ENCODE measurements at regions not wholly inside any gene's neighbourhood (a gene's known extent, or its start where the extent isn't known, plus 50 kb on each side); places are given as distances from the start of the nearest gene placed in this dataset.

- no peaks in the 10 kb centered on the region for H3K27me3 ChIP-seq
- no peaks in the 10 kb centered on the region for H3K36me3 ChIP-seq
- no peak overlapping the region for H3K4me3 ChIP-seq
- no peak overlapping the region for H3K27ac ChIP-seq
- DNase-seq (no peak), ATAC-seq (ENCODE audit: low FRiP score in 2 of 2) (no peak)
- 16 to 35% methylated on average over 2 of the region's 2 CpGs for WGBS, 2 donors
- H3K9me3 ChIP-seq = no peaks in the 10 kb centered on the region
- TF ChIP-seq, protein P1, sequence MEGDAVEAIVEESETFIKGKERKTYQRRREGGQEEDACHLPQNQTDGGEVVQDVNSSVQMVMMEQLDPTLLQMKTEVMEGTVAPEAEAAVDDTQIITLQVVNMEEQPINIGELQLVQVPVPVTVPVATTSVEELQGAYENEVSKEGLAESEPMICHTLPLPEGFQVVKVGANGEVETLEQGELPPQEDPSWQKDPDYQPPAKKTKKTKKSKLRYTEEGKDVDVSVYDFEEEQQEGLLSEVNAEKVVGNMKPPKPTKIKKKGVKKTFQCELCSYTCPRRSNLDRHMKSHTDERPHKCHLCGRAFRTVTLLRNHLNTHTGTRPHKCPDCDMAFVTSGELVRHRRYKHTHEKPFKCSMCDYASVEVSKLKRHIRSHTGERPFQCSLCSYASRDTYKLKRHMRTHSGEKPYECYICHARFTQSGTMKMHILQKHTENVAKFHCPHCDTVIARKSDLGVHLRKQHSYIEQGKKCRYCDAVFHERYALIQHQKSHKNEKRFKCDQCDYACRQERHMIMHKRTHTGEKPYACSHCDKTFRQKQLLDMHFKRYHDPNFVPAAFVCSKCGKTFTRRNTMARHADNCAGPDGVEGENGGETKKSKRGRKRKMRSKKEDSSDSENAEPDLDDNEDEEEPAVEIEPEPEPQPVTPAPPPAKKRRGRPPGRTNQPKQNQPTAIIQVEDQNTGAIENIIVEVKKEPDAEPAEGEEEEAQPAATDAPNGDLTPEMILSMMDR (IDR thresholded peaks at IDR 0.05) = no peak
- TF ChIP-seq POLR2A (IDR thresholded peaks at IDR 0.05) (no peak), POLR2AphosphoS5 (IDR thresholded peaks at IDR 0.05) (no peak), EP300 (IDR thresholded peaks at IDR 0.05) (no peak)
- peaks cover 0 to 9% (median 6%) of the 10 kb centered on the region in 4 donors for H3K4me1 ChIP-seq
Measured at GRCh38 chr14:71438684-71439083, 493.5 kb upstream of the RGS6 start.

GRCh38 chr14:71441126-71441525 is 491.1 kb upstream of the RGS6 start:
- DNase-seq (no peak), ATAC-seq (ENCODE audit: low FRiP score in 2 of 2) (no peak)
- Histone ChIP-seq H3K9me3 (no peaks in the 10 kb centered on the region), H3K36me3 (no peaks in the 10 kb centered on the region), H3K4me1 (peaks cover 0 to 9% (median 6%) of the 10 kb centered on the region in 4 donors), H3K27me3 (no peaks in the 10 kb centered on the region), H3K27ac (no peak overlapping the region), H3K4me3 (no peak overlapping the region)
- no peak for TF ChIP-seq POLR2A (IDR thresholded peaks at IDR 0.05)
- no peak for TF ChIP-seq POLR2AphosphoS5 (IDR thresholded peaks at IDR 0.05)
- TF ChIP-seq EP300 (IDR thresholded peaks at IDR 0.05) = no peak
- TF ChIP-seq, protein P1 (IDR thresholded peaks at IDR 0.05) = no peak

DNA sequence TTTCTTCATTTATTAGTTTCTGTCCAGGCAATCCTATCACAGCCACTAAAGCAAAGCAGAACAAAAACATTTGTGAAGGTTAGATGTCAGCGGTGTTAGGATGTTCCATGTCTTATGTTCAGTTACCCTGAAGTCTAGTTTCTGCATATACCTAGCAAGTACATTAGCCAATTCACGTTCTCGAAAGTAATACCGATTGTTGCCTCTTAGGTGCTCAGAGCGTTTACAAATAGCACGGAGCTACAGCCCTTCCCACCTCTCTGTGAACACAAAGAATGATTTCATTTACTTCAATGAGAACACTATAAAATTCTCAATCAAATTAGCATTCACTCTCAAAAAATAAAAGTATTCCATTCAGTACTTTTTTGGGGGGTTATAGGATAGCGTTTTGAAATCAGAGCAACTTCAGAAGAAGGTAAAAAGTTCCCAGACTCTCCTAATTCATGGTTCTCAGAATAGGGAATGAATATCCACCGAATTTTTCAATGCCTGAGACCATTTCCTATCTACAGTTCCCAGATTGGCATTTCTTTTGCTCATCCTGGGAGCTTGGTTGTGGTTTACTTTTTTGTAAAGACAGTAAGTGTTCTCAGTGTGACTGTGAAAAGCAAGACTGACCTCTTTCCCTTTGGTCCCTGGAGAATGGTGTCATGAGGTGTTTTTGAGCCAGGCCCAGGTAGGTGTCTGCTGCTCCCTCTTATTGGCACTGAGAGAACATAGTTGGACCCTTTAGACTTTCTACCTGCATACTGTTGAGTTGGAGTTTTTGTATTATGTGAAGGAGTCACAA is 488.0 kb upstream of the RGS6 start:
- no peaks in the 10 kb centered on the region for H3K27me3 ChIP-seq
- TF ChIP-seq EP300 (IDR thresholded peaks at IDR 0.05) (no peak), POLR2AphosphoS5 (IDR thresholded peaks at IDR 0.05) (no peak), POLR2A (IDR thresholded peaks at IDR 0.05) (no peak)
- TF ChIP-seq, protein P1 (IDR thresholded peaks at IDR 0.05) = no peak
- H3K27ac ChIP-seq = no peak overlapping the region
- no peaks in the 10 kb centered on the region for H3K36me3 ChIP-seq
- DNase-seq = no peak
- no peaks in the 10 kb centered on the region for H3K9me3 ChIP-seq
- H3K4me1 ChIP-seq = peaks cover 0 to under 1% (median 0%) of the 10 kb centered on the region in 4 donors
- no peak overlapping the region for H3K4me3 ChIP-seq
- 94% methylated on average over 8 of the region's 8 CpGs for WGBS, 2 donors
- no peak for ATAC-seq (ENCODE audit: low FRiP score in 2 of 2)

- Histone ChIP-seq H3K27ac (no peak overlapping the region), H3K36me3 (no peaks in the 10 kb centered on the region), H3K9me3 (no peaks in the 10 kb centered on the region), H3K4me1 (no peaks in the 10 kb centered on the region), H3K27me3 (no peaks in the 10 kb centered on the region), H3K4me3 (no peak overlapping the region)
- TF ChIP-seq POLR2AphosphoS5 (IDR thresholded peaks at IDR 0.05) (no peak), EP300 (IDR thresholded peaks at IDR 0.05) (no peak), POLR2A (IDR thresholded peaks at IDR 0.05) (no peak)
- TF ChIP-seq, protein P1 (IDR thresholded peaks at IDR 0.05) = no peak
- ATAC-seq (ENCODE audit: low FRiP score in 2 of 2) (no peak), DNase-seq (no peak)
- WGBS, 2 donors = 81 to 93% methylated on average over 2 of the region's 2 CpGs
Measured at GRCh38 chr14:71448431-71449315, 483.6 kb upstream of the RGS6 start.
